HG03025 (cell line): ENCODE measurements at regions not wholly inside any gene's neighbourhood (a gene's known extent, or its start where the extent isn't known, plus 50 kb on each side); places are given as distances from the start of the nearest gene placed in this dataset.
A peak's percentile ranks its signal among the peaks of the same experiment; 100 is the strongest.
"Not testable (repeated sequence)": the region's sequence is repeated elsewhere in the genome, so short reads cannot be mapped to it uniquely, and the experiment has no call there.

Experiments
- ATAC-seq: cut with Tn5 transposase; IDR thresholded peaks from one replicate; pipeline ENCODE4 v1.9.1; 2021; ENCODE audit warnings: mild to moderate bottlenecking, moderate library complexity; ENCODE audit not compliant: unreplicated experiment, low FRiP score

- no peak for ATAC-seq
Observed at GRCh38 chr14:55965851-55966250, 152.4 kb upstream of the PELI2 start.

- no peak for ATAC-seq
Observed at GRCh38 chr14:55968741-55969140, 149.5 kb upstream of the PELI2 start.

GRCh38 chr14:55973285-55973800 lies 144.9 kb upstream of the PELI2 start:
- no peak for ATAC-seq

- ATAC-seq = no peak
Observed at GRCh38 chr14:55973911-55974630, 144.1 kb upstream of the PELI2 start.

- no peak for ATAC-seq
Observed at GRCh38 chr14:55975281-55975910, 142.8 kb upstream of the PELI2 start.

GRCh38 chr14:55976219-55976618 lies 142.0 kb upstream of the PELI2 start:
- ATAC-seq = no peak

GRCh38 chr14:55976655-55977054 lies 141.6 kb upstream of the PELI2 start:
- ATAC-seq = no peak

GRCh38 chr14:55977392-55978150 lies 140.6 kb upstream of the PELI2 start:
- no peak for ATAC-seq

- no peak for ATAC-seq
Observed at GRCh38 chr14:55979096-55979495, 139.1 kb upstream of the PELI2 start.

- ATAC-seq = no peak
Observed at GRCh38 chr14:55979781-55980180, 138.4 kb upstream of the PELI2 start.

- no peak for ATAC-seq
Observed at GRCh38 chr14:55980970-55981369, 137.2 kb upstream of the PELI2 start.

GRCh38 chr14:55986069-55986468 lies 132.1 kb upstream of the PELI2 start:
- ATAC-seq = no peak

GRCh38 chr14:56000846-56001245 lies 117.4 kb upstream of the PELI2 start:
- no peak for ATAC-seq

- no peak for ATAC-seq
Observed at GRCh38 chr14:56002342-56002741, 115.9 kb upstream of the PELI2 start.

GRCh38 chr14:56002876-56003625 lies 115.2 kb upstream of the PELI2 start:
- peak; percentile 69 for ATAC-seq

- no peak for ATAC-seq
Observed at GRCh38 chr14:56004323-56004722, 113.9 kb upstream of the PELI2 start.

- peak; percentile 70 for ATAC-seq
Observed at GRCh38 chr14:56004786-56005185, 113.4 kb upstream of the PELI2 start.

GRCh38 chr14:56005191-56006053 lies 112.8 kb upstream of the PELI2 start:
- no peak for ATAC-seq

- ATAC-seq = not testable (repeated sequence)
Observed at GRCh38 chr14:56007491-56007890, 110.7 kb upstream of the PELI2 start.

- ATAC-seq = no peak
Observed at GRCh38 chr14:56008150-56008549, 110.1 kb upstream of the PELI2 start.
